PC-9 (cell line): ENCODE measurements at regions not wholly inside any gene's neighbourhood (a gene's known extent, or its start where the extent isn't known, plus 50 kb on each side); places are given as distances from the start of the nearest gene placed in this dataset.

ENCODE experiments used
- BruUV-seq: library from RNA; stranded (reverse); fragments of 400-500 nt; replicated peaks from 2 replicates; lab custom pipeline; 2021; lab: Mats Ljungman, UMichigan
- CTCF ChIA-PET: fragments of 300-600 bp; sonication (Branson Sonifier 250); formaldehyde crosslinking; loops from one replicate; lab custom pipeline; 2022; ENCODE audit warnings: antibody characterized with exemption; lab: Charles Lee
- POLR2A ChIA-PET: fragments of 300-600 bp; sonication (Branson Sonifier 250); formaldehyde crosslinking; loops from one replicate; lab custom pipeline; 2022; ENCODE audit warnings: antibody characterized with exemption; ENCODE audit not compliant: unreplicated experiment; lab: Charles Lee
- DNase-seq, 2 experiments: peaks; one replicate each; pipeline versions ENCODE4 v3.0.0 to v3.0.0-alpha.2; 2015 to 2022; ENCODE audit warnings: mixed read lengths in 1 of 2
- H2AFZ ChIP-seq: fragments of 200-600 bp; sonication (generic); 2 replicates; pipeline ENCODE4 v1.8.1; 2017; ENCODE audit warnings: antibody characterized with exemption
- H3F3A ChIP-seq: fragments of 200-600 bp; sonication (generic); 2 replicates; pipeline ENCODE4 v1.8.1; 2017; ENCODE audit warnings: antibody characterized with exemption, mild to moderate bottlenecking, low read depth; ENCODE audit not compliant: insufficient read depth
- H3K27ac ChIP-seq: fragments of 200-600 bp; sonication (generic); 2 replicates; pipeline ENCODE4 v1.6.1; 2016; ENCODE audit warnings: mixed run types
- H3K27me3 ChIP-seq: fragments of 200-600 bp; sonication (generic); 2 replicates; pipeline ENCODE4 v1.6.1; 2016; ENCODE audit warnings: low read depth, mixed run types; ENCODE audit not compliant: insufficient read depth
- H3K36me3 ChIP-seq: fragments of 200-600 bp; sonication (generic); 2 replicates; pipeline ENCODE4 v1.6.1; 2016; ENCODE audit warnings: low read depth, mixed run types
- H3K4me1 ChIP-seq: fragments of 200-600 bp; sonication (generic); replicated peaks from 2 replicates; pipeline ENCODE4 v1.6.1; 2016; ENCODE audit warnings: mixed run types; ENCODE audit not compliant: insufficient read depth
- H3K4me2 ChIP-seq: fragments of 200-600 bp; sonication (generic); 2 replicates; pipeline ENCODE4 v1.6.1; 2017; ENCODE audit warnings: mixed run types
- H3K4me3 ChIP-seq: fragments of 200-600 bp; sonication (generic); 2 replicates; pipeline ENCODE4 v1.6.1; 2016; ENCODE audit warnings: mixed run types
- H3K79me2 ChIP-seq: fragments of 200-600 bp; sonication (generic); 2 replicates; pipeline ENCODE4 v1.6.1; 2017; ENCODE audit warnings: low read depth, mixed run types
- H3K9me2 ChIP-seq: fragments of 200-600 bp; sonication (generic); 2 replicates; pipeline ENCODE4 v1.8.1; 2017; ENCODE audit warnings: mild to moderate bottlenecking; ENCODE audit not compliant: insufficient read depth
- H3K9me3 ChIP-seq: fragments of 200-600 bp; sonication (generic); 2 replicates; pipeline ENCODE4 v1.8.1; 2016; ENCODE audit warnings: low read depth; ENCODE audit not compliant: insufficient read depth
- H4K20me1 ChIP-seq: fragments of 200-600 bp; sonication (generic); 2 replicates; pipeline ENCODE4 v1.8.1; 2017; ENCODE audit not compliant: insufficient read depth
- EZH2 ChIP-seq: fragments of 200-600 bp; sonication (generic); IDR thresholded peaks from 2 replicates; pipeline ENCODE4 v1.8.0; 2017; ENCODE audit warnings: antibody characterized with exemption, low read depth
- intact Hi-C: fragments of 100-400 bp; cut with micrococcal nuclease; formaldehyde crosslinking; loops from one replicate; pipeline ENCODE4 v1.10.0; 2022; ENCODE audit not compliant: unreplicated experiment
- TF ChIP-seq, protein P1 (sequence below): fragments of 200-600 bp; sonication (generic); conservative IDR thresholded peaks from 2 replicates; pipeline ENCODE4 v1.6.1; 2017; ENCODE audit warnings: mixed run types, antibody characterized with exemption, mild to moderate bottlenecking, moderate library complexity

DNA sequence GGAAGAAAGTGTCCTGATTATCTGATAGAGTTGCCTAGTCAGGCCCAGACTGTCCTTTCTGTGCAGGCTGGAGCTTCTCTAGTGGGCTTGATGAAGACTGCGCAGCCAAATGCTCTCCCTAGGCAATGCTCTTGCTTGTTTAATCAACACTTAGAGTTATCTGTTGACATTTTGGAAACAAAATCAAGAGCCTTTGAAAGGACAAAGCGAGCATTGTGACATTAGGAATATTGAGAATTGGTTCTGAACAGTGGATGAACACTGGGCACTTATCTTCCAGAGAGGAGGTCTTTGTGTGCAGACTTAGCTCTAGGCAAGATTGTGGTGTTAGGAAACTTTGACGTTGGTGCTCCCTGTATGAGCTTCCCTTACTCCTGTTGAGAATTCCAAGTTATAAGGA, 94.5 kb downstream of the DNTTIP2 start:
- Histone ChIP-seq H3K27ac (no peak overlapping the region), H3K4me1 (peaks cover 36% of the 10 kb centered on the region), H3K79me2 (no peaks in the 10 kb centered on the region), H4K20me1 (no peaks in the 10 kb centered on the region), H3K4me3 (no peak overlapping the region), H3K4me2 (no peak overlapping the region), H3K27me3 (no peaks in the 10 kb centered on the region), H3F3A (peaks cover 27% of the 10 kb centered on the region), H3K36me3 (no peaks in the 10 kb centered on the region), H2AFZ (no peak overlapping the region), H3K9me2 (no peaks in the 10 kb centered on the region), H3K9me3 (peaks cover 30% of the 10 kb centered on the region)
- TF ChIP-seq, protein P1, sequence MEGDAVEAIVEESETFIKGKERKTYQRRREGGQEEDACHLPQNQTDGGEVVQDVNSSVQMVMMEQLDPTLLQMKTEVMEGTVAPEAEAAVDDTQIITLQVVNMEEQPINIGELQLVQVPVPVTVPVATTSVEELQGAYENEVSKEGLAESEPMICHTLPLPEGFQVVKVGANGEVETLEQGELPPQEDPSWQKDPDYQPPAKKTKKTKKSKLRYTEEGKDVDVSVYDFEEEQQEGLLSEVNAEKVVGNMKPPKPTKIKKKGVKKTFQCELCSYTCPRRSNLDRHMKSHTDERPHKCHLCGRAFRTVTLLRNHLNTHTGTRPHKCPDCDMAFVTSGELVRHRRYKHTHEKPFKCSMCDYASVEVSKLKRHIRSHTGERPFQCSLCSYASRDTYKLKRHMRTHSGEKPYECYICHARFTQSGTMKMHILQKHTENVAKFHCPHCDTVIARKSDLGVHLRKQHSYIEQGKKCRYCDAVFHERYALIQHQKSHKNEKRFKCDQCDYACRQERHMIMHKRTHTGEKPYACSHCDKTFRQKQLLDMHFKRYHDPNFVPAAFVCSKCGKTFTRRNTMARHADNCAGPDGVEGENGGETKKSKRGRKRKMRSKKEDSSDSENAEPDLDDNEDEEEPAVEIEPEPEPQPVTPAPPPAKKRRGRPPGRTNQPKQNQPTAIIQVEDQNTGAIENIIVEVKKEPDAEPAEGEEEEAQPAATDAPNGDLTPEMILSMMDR = no peak
- no peak for TF ChIP-seq EZH2
- DNase-seq = no peak
- ChIA-PET POLR2A (interaction anchor here (0.5 kb wide), 1 partner anchor 296 kb away, joined by 6 read pairs; no protein-coding TSS in a partner anchor), CTCF (no interaction called here)
- no TSS peak for BruUV-seq
- intact Hi-C loops = no loop called here

GRCh38 chr1:93783876-93784275, 95.1 kb downstream of the DNTTIP2 start:
- peaks cover 32% of the 10 kb centered on the region for H3F3A ChIP-seq
- BruUV-seq = no TSS peak
- H3K9me2 ChIP-seq = no peaks in the 10 kb centered on the region
- no peak overlapping the region for H3K27ac ChIP-seq
- no peak overlapping the region for H2AFZ ChIP-seq
- H3K4me3 ChIP-seq = no peak overlapping the region
- ChIA-PET POLR2A (no interaction called here), CTCF (no interaction called here)
- peaks cover 41% of the 10 kb centered on the region for H3K4me1 ChIP-seq
- no peak for DNase-seq
- no peaks in the 10 kb centered on the region for H4K20me1 ChIP-seq
- no peaks in the 10 kb centered on the region for H3K36me3 ChIP-seq
- H3K4me2 ChIP-seq = no peak overlapping the region
- H3K9me3 ChIP-seq = peaks cover 24% of the 10 kb centered on the region
- intact Hi-C loops = no loop called here
- no peaks in the 10 kb centered on the region for H3K79me2 ChIP-seq
- TF ChIP-seq, protein P1 = no peak
- TF ChIP-seq EZH2 = no peak
- no peaks in the 10 kb centered on the region for H3K27me3 ChIP-seq

DNA sequence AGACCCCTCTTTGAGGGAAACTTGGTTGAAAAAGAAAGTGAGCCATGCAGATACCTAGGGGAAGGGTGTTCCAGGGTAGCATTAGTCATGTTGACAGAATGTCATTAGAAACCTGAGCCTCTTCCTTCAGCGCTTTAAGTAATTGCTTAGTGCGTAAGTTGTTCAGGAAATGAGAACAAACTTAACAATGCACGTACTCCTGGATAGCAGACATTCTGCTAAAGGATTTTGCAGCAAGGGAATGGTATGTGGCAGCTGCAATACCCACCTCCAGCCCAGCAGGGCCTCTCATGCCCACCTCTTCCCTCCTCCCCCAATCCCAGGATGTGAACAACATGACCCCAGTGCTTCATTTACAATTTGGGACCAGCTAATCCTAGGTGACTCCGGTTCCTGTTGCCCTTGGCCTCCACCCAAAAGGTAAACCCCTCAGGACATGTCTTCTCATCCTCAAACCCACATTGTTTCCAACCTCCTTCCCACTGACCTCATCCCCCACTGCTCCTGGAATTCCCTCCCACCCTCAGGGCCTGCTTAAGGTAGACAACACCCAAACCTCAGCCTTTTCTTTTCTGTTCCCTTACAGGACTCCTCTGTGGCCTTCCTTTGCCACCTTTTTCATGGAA, 98.0 kb upstream of the BCAR3 start:
- H3K4me3 ChIP-seq = peak overlapping the region; percentile 15; the same call in 1 of the 2 replicates

More for the DNA sequence above, 98.0 kb upstream of the BCAR3 start:
- Histone ChIP-seq H3K4me1 (peaks cover 77% of the 10 kb centered on the region), H3K27me3 (no peaks in the 10 kb centered on the region), H3K36me3 (no peaks in the 10 kb centered on the region), H3K27ac (peak overlapping the region; percentile 95), H3K4me2 (peak overlapping the region; percentile 65), H3F3A (peaks cover 55% of the 10 kb centered on the region), H3K9me3 (no peaks in the 10 kb centered on the region), H4K20me1 (no peaks in the 10 kb centered on the region), H3K79me2 (peaks cover 34% of the 10 kb centered on the region), H2AFZ (peak overlapping the region; percentile 15; the same call in 1 of the 2 replicates), H3K9me2 (no peaks in the 10 kb centered on the region)
- no peak for TF ChIP-seq EZH2
- TF ChIP-seq, protein P1 = peak; percentile 31; the same call in 1 of the 2 replicates
- intact Hi-C loops = loop anchor here (1.0 to 2.0 kb wide), 7 partner anchors 20 to 98 kb away; partner anchors contain the start of gene BCAR3
- DNase-seq = peak; percentile 93 to 100
- ChIA-PET CTCF (interaction anchor here (0.6 kb wide), 1 partner anchor 111 kb away, joined by 5 read pairs; no protein-coding TSS in a partner anchor), POLR2A (no interaction called here)
- BruUV-seq = no TSS peak
